Thoracic aorta (tissue), 2 donors: ENCODE measurements at regions not wholly inside any gene's neighbourhood (a gene's known extent, or its start where the extent isn't known, plus 50 kb on each side); places are given as distances from the start of the nearest gene placed in this dataset.

Experiments
- ATAC-seq: fragments of 150-250 bp; one replicate; pipeline ENCODE4 v1.8.0; 2017; ENCODE audit warnings: low read depth; ENCODE audit not compliant: insufficient number of reproducible peaks, low FRiP score
- DNase-seq: peaks from one replicate; pipeline ENCODE4 v3.0.0-alpha.2; 2020; ENCODE audit warnings: low spot score
- H3K27ac ChIP-seq, 2 donors: fragments of 200-600 bp; sonication (generic); 1 replicate in 1 of 2; 2 replicates in 1 of 2; pipeline ENCODE4 v1.5.1; 2016; ENCODE audit warnings: mild to moderate bottlenecking in 2 of 2, moderate library complexity in 2 of 2
- H3K27me3 ChIP-seq: fragments of 200-600 bp; sonication (generic); replicated peaks from 2 replicates; pipeline ENCODE4 v1.6.0; 2016; ENCODE audit warnings: mild to moderate bottlenecking; ENCODE audit not compliant: insufficient read depth
- H3K36me3 ChIP-seq: fragments of 200-600 bp; sonication (generic); one replicate; pipeline ENCODE4 v1.5.1; 2016
- H3K4me1 ChIP-seq, 2 donors: fragments of 200-600 bp; sonication (generic); 1 replicate in 1 of 2; 2 replicates in 1 of 2; pipeline versions ENCODE4 v1.5.1 to v1.6.0; 2016; ENCODE audit warnings: low read depth in 2 of 2, mild to moderate bottlenecking in 1 of 2; ENCODE audit not compliant: control insufficient read depth in 1 of 2
- H3K4me3 ChIP-seq: fragments of 200-600 bp; sonication (generic); 2 replicates; pipeline ENCODE4 v1.5.1; 2016; ENCODE audit warnings: mild to moderate bottlenecking
- H3K9me3 ChIP-seq: fragments of 200-600 bp; sonication (generic); 2 replicates; pipeline ENCODE4 v1.5.1; 2016
- CTCF ChIP-seq: fragments of 200-600 bp; sonication (generic); IDR thresholded peaks from one replicate; pipeline ENCODE4 v1.5.1; 2019; ENCODE audit warnings: antibody characterized with exemption

GRCh38 chr3:23682646-23683045 lies 123.1 kb upstream of the UBE2E1 start:
- TF ChIP-seq CTCF = no peak
- DNase-seq (no peak), ATAC-seq (no peak)
- Histone ChIP-seq H3K36me3 (no peaks in the 10 kb centered on the region), H3K9me3 (no peaks in the 10 kb centered on the region), H3K27me3 (no peaks in the 10 kb centered on the region), H3K4me3 (no peak overlapping the region), H3K27ac (no peak overlapping the region), H3K4me1 (peaks cover 6 to 16% of the 10 kb centered on the region in 2 donors)

- Histone ChIP-seq H3K27ac (no peak overlapping the region), H3K4me1 (peaks cover 6 to 16% of the 10 kb centered on the region in 2 donors), H3K27me3 (no peaks in the 10 kb centered on the region), H3K9me3 (no peaks in the 10 kb centered on the region), H3K36me3 (no peaks in the 10 kb centered on the region), H3K4me3 (no peak overlapping the region)
- ATAC-seq (peak; percentile 96), DNase-seq (peak; percentile 94)
- TF ChIP-seq CTCF = no peak
Observed at GRCh38 chr3:23685541-23686258, 120.1 kb upstream of the UBE2E1 start.

- TF ChIP-seq CTCF = no peak
- no peaks in the 10 kb centered on the region for H3K9me3 ChIP-seq
- H3K4me1 ChIP-seq = peaks cover 6 to 16% of the 10 kb centered on the region in 2 donors
- no peaks in the 10 kb centered on the region for H3K27me3 ChIP-seq
- no peak overlapping the region for H3K27ac ChIP-seq
- DNase-seq = no peak
- ATAC-seq = no peak
- no peaks in the 10 kb centered on the region for H3K36me3 ChIP-seq
- no peak overlapping the region for H3K4me3 ChIP-seq
Observed at GRCh38 chr3:23686519-23686918, 119.2 kb upstream of the UBE2E1 start.

- ATAC-seq (no peak), DNase-seq (no peak)
- Histone ChIP-seq H3K27me3 (no peaks in the 10 kb centered on the region), H3K27ac (no peak overlapping the region), H3K4me3 (no peak overlapping the region), H3K9me3 (no peaks in the 10 kb centered on the region), H3K4me1 (peaks cover 0 to 5% of the 10 kb centered on the region in 2 donors), H3K36me3 (no peaks in the 10 kb centered on the region)
- TF ChIP-seq CTCF = no peak
Observed at GRCh38 chr3:23691357-23691895, 114.3 kb upstream of the UBE2E1 start.

- Histone ChIP-seq H3K36me3 (no peaks in the 10 kb centered on the region), H3K4me3 (no peak overlapping the region), H3K4me1 (no peaks in the 10 kb centered on the region), H3K27me3 (no peaks in the 10 kb centered on the region), H3K27ac (no peak overlapping the region), H3K9me3 (no peaks in the 10 kb centered on the region)
- ATAC-seq = no peak
- TF ChIP-seq CTCF = no peak
- DNase-seq = no peak
Observed at GRCh38 chr3:23696842-23697241, 108.9 kb upstream of the UBE2E1 start.
